Panc1 (cell line): ENCODE measurements at regions not wholly inside any gene's neighbourhood (a gene's known extent, or its start where the extent isn't known, plus 50 kb on each side); places are given as distances from the start of the nearest gene placed in this dataset.

Experiments
- ATAC-seq: fragments of 200-7000 bp; cut with Tn5 transposase; 2 replicates; pipeline ENCODE4 v1.9.1; 2020; ENCODE audit warnings: mild to moderate bottlenecking, moderate library complexity
- BruUV-seq: library from RNA; stranded (reverse); fragments of 400-500 nt; replicated peaks from 2 replicates; lab custom pipeline; 2021; lab: Mats Ljungman, UMichigan
- CTCF ChIA-PET: fragments of 300-600 bp; sonication (Branson Sonifier 250); formaldehyde crosslinking; loops from one replicate; lab custom pipeline; 2022; ENCODE audit warnings: antibody characterized with exemption; lab: Charles Lee
- POLR2A ChIA-PET: fragments of 300-600 bp; sonication (Branson Sonifier 250); formaldehyde crosslinking; loops from one replicate; lab custom pipeline; 2022; ENCODE audit warnings: antibody characterized with exemption; lab: Charles Lee
- DNase-seq: peaks from one replicate; pipeline ENCODE4 v3.0.0-alpha.2; 2010; ENCODE audit warnings: low read depth, low spot score
- H3K27ac ChIP-seq: 2 replicates; pipeline ENCODE4 v1.5.1; 2011; ENCODE audit warnings: mild to moderate bottlenecking, low read length, inconsistent platforms
- H3K27me3 ChIP-seq: fragments of 200-500 bp; sonication (Bioruptor generic); 2 replicates; pipeline ENCODE4 v1.6.0; 2014; ENCODE audit warnings: low read length, inconsistent platforms; ENCODE audit not compliant: control insufficient read depth, insufficient read depth
- H3K36me3 ChIP-seq: fragments of 200-500 bp; sonication (Bioruptor generic); 2 replicates; pipeline ENCODE4 v1.5.1; 2014; ENCODE audit warnings: inconsistent platforms, mild to moderate bottlenecking, low read length, moderate library complexity; ENCODE audit not compliant: control insufficient read depth, insufficient read depth
- H3K4me1 ChIP-seq: 2 replicates; pipeline ENCODE4 v1.5.1; 2011; ENCODE audit warnings: inconsistent platforms, mild to moderate bottlenecking, low read length, moderate library complexity; ENCODE audit not compliant: control insufficient read depth, insufficient read depth
- H3K4me3 ChIP-seq, 2 experiments: 2 replicates each; pipeline ENCODE4 v1.5.1; 2011 to 2012; ENCODE audit warnings: low read depth in 2 of 2, low read length in 2 of 2, mild to moderate bottlenecking in 2 of 2, inconsistent platforms in 1 of 2, moderate library complexity in 1 of 2
- H3K9me3 ChIP-seq: fragments of 200-500 bp; sonication (Bioruptor generic); 2 replicates; pipeline ENCODE4 v1.5.1; 2014; ENCODE audit warnings: low read depth, mild to moderate bottlenecking, inconsistent platforms, low read length, moderate library complexity; ENCODE audit not compliant: control insufficient read depth, insufficient read depth
- CTCF ChIP-seq: fragments of 450-650 bp; IDR thresholded peaks from 2 replicates; pipeline ENCODE4 v1.5.1; 2017; ENCODE audit warnings: mild to moderate bottlenecking
- POLR2AphosphoS5 ChIP-seq: IDR thresholded peaks from 2 replicates; pipeline ENCODE4 v1.6.1; 2012; ENCODE audit warnings: mild to moderate bottlenecking, low read depth, low read length, moderate library complexity
- REST ChIP-seq, 2 experiments: IDR thresholded peaks; 2 replicates each; pipeline ENCODE4 v1.6.1; 2011 to 2012; ENCODE audit warnings: low read depth in 2 of 2, control low read depth in 1 of 2, low read length in 1 of 2, mild to moderate bottlenecking in 1 of 2, moderate library complexity in 1 of 2; ENCODE audit not compliant: insufficient read depth in 1 of 2
- SIN3A ChIP-seq: IDR thresholded peaks from 2 replicates; pipeline ENCODE4 v1.6.1; 2012; ENCODE audit warnings: low read depth, mild to moderate bottlenecking, low read length, moderate library complexity, borderline replicate concordance; ENCODE audit not compliant: insufficient read depth
- TCF7L2 ChIP-seq: IDR thresholded peaks from 2 replicates; pipeline ENCODE4 v1.6.1; 2011; ENCODE audit warnings: mild to moderate bottlenecking, low read depth, low read length, inconsistent platforms
- in situ Hi-C: cut with HindIII; loops from 2 replicates; pipeline ENCODE4 v1.10.0; 2016; ENCODE audit warnings: low sequenced_read_pairs, low pct_unique_long_range_greater_than_20kb
- intact Hi-C: fragments of 100-400 bp; cut with micrococcal nuclease; formaldehyde crosslinking; loops from one replicate; pipeline ENCODE4 v1.10.0; 2022; ENCODE audit not compliant: unreplicated experiment

- in situ Hi-C loops (no loop called here), intact Hi-C loops (no loop called here)
- peaks cover 3% of the 10 kb centered on the region; the same call in 1 of the 2 replicates for H3K9me3 ChIP-seq
- DNase-seq (no peak), ATAC-seq (no peak)
- CTCF ChIA-PET = no interaction called here
- BruUV-seq = no TSS peak
- POLR2A ChIA-PET = no interaction called here
- H3K4me3 ChIP-seq = no peak overlapping the region
- H3K27me3 ChIP-seq = no peaks in the 10 kb centered on the region; the same call in 1 of the 2 replicates
- no peaks in the 10 kb centered on the region for H3K36me3 ChIP-seq
- no peak for TF ChIP-seq CTCF
- no peak for TF ChIP-seq TCF7L2
- no peak for TF ChIP-seq POLR2AphosphoS5
- TF ChIP-seq SIN3A = no peak
- TF ChIP-seq REST (IDR thresholded peaks at IDR 0.05; ENCODE audit: insufficient read depth in 1 of 2, low read depth in 2 of 2, low read length in 1 of 2) = no peak
- no peak overlapping the region for H3K27ac ChIP-seq
- no peaks in the 10 kb centered on the region for H3K4me1 ChIP-seq
Observed at GRCh38 chr2:2855297-2855696, 522.3 kb downstream of the EIPR1 start.

- in situ Hi-C loops = no loop called here
- intact Hi-C loops = no loop called here
- CTCF ChIA-PET = no interaction called here
- no TSS peak for BruUV-seq
- POLR2A ChIA-PET = no interaction called here
- Histone ChIP-seq H3K27me3 (no peaks in the 10 kb centered on the region; the same call in 1 of the 2 replicates), H3K4me1 (no peaks in the 10 kb centered on the region), H3K4me3 (no peak overlapping the region), H3K36me3 (no peaks in the 10 kb centered on the region), H3K9me3 (no peaks in the 10 kb centered on the region), H3K27ac (no peak overlapping the region)
- ATAC-seq (no peak), DNase-seq (no peak)
- TF ChIP-seq CTCF (no peak), TCF7L2 (no peak), SIN3A (no peak)
Observed at GRCh38 chr2:2853346-2853745, 522.3 kb upstream of the MYT1L start.
